Parathyroid adenoma (tissue), 2 donors: ENCODE measurements at regions not wholly inside any gene's neighbourhood (a gene's known extent, or its start where the extent isn't known, plus 50 kb on each side); places are given as distances from the start of the nearest gene placed in this dataset.

Experiments
- H2AFZ ChIP-seq: fragments of 300-600 bp; sonication (generic); one replicate; pipeline ENCODE4 v1.7.0; 2017; ENCODE audit warnings: antibody characterized with exemption, mild to moderate bottlenecking
- H3K27ac ChIP-seq: fragments of 300-600 bp; sonication (generic); one replicate; pipeline ENCODE4 v1.7.0; 2017
- H3K27me3 ChIP-seq: fragments of 300-600 bp; sonication (generic); one replicate; pipeline ENCODE4 v1.7.0; 2017; ENCODE audit warnings: low read length; ENCODE audit not compliant: control insufficient read depth, insufficient read depth
- H3K36me3 ChIP-seq: fragments of 300-600 bp; sonication (generic); one replicate; pipeline ENCODE4 v1.7.0; 2017; ENCODE audit warnings: low read length; ENCODE audit not compliant: control insufficient read depth, insufficient read depth
- H3K4me1 ChIP-seq: fragments of 300-600 bp; sonication (generic); one replicate; pipeline ENCODE4 v1.7.0; 2017; ENCODE audit warnings: control low read depth
- H3K4me2 ChIP-seq: fragments of 300-600 bp; sonication (generic); one replicate; pipeline ENCODE4 v1.7.0; 2017; ENCODE audit warnings: low read length
- H3K4me3 ChIP-seq: fragments of 300-600 bp; sonication (generic); one replicate; pipeline ENCODE4 v1.7.0; 2017; ENCODE audit warnings: low read depth, low read length
- H3K79me2 ChIP-seq: fragments of 300-600 bp; sonication (generic); one replicate; pipeline ENCODE4 v1.7.0; 2017; ENCODE audit warnings: control low read depth
- H3K9ac ChIP-seq: fragments of 300-600 bp; sonication (generic); one replicate; pipeline ENCODE4 v1.7.0; 2017; ENCODE audit warnings: mild to moderate bottlenecking
- H3K9me3 ChIP-seq: fragments of 300-600 bp; sonication (generic); one replicate; pipeline ENCODE4 v1.7.0; 2017; ENCODE audit warnings: low read length; ENCODE audit not compliant: control insufficient read depth
- CTCF ChIP-seq: fragments of 300-600 bp; sonication (generic); IDR thresholded peaks from one replicate; pipeline ENCODE4 v1.7.0; 2017; ENCODE audit warnings: antibody characterized with exemption, mild to moderate bottlenecking
- donor health status: primary hyperparathyroidism.

- Histone ChIP-seq H3K27me3 (no peaks in the 10 kb centered on the region), H3K9me3 (no peaks in the 10 kb centered on the region), H3K27ac (no peak overlapping the region), H3K9ac (no peak overlapping the region), H3K4me2 (no peak overlapping the region), H3K4me1 (no peaks in the 10 kb centered on the region), H3K4me3 (no peak overlapping the region), H3K36me3 (no peaks in the 10 kb centered on the region), H3K79me2 (no peaks in the 10 kb centered on the region), H2AFZ (no peak overlapping the region)
- TF ChIP-seq CTCF: no peak
Observed at GRCh38 chr6:71138376-71138775, 150.2 kb upstream of the OGFRL1 start.

GRCh38 chr6:71139249-71139648 is 149.4 kb upstream of the OGFRL1 start:
- no peak overlapping the region for H3K27ac ChIP-seq
- H3K36me3 ChIP-seq: no peaks in the 10 kb centered on the region
- H3K4me2 ChIP-seq: no peak overlapping the region
- no peak overlapping the region for H2AFZ ChIP-seq
- no peaks in the 10 kb centered on the region for H3K27me3 ChIP-seq
- no peak overlapping the region for H3K4me3 ChIP-seq
- H3K79me2 ChIP-seq: no peaks in the 10 kb centered on the region
- H3K9ac ChIP-seq: no peak overlapping the region
- TF ChIP-seq CTCF: no peak
- no peaks in the 10 kb centered on the region for H3K4me1 ChIP-seq
- H3K9me3 ChIP-seq: no peaks in the 10 kb centered on the region

GRCh38 chr6:71153755-71154325 is 134.8 kb upstream of the OGFRL1 start:
- Histone ChIP-seq H3K36me3 (no peaks in the 10 kb centered on the region), H2AFZ (no peak overlapping the region), H3K27me3 (no peaks in the 10 kb centered on the region), H3K4me2 (no peak overlapping the region), H3K9me3 (no peaks in the 10 kb centered on the region), H3K9ac (no peak overlapping the region), H3K4me3 (no peak overlapping the region), H3K27ac (no peak overlapping the region), H3K79me2 (no peaks in the 10 kb centered on the region), H3K4me1 (no peaks in the 10 kb centered on the region)
- no peak for TF ChIP-seq CTCF

GRCh38 chr6:71157345-71157744 is 131.3 kb upstream of the OGFRL1 start:
- H3K9me3 ChIP-seq: no peaks in the 10 kb centered on the region
- no peak overlapping the region for H3K4me3 ChIP-seq
- H3K79me2 ChIP-seq: no peaks in the 10 kb centered on the region
- H3K36me3 ChIP-seq: no peaks in the 10 kb centered on the region
- H3K27me3 ChIP-seq: no peaks in the 10 kb centered on the region
- no peak overlapping the region for H3K9ac ChIP-seq
- no peaks in the 10 kb centered on the region for H3K4me1 ChIP-seq
- H3K27ac ChIP-seq: no peak overlapping the region
- TF ChIP-seq CTCF: no peak
- no peak overlapping the region for H2AFZ ChIP-seq
- H3K4me2 ChIP-seq: no peak overlapping the region

- Histone ChIP-seq H3K9me3 (no peaks in the 10 kb centered on the region), H3K4me2 (no peak overlapping the region), H3K27me3 (no peaks in the 10 kb centered on the region), H3K79me2 (no peaks in the 10 kb centered on the region), H3K4me1 (no peaks in the 10 kb centered on the region), H2AFZ (no peak overlapping the region), H3K27ac (no peak overlapping the region), H3K36me3 (no peaks in the 10 kb centered on the region), H3K4me3 (no peak overlapping the region), H3K9ac (no peak overlapping the region)
- no peak for TF ChIP-seq CTCF
Observed at GRCh38 chr6:71164890-71165289, 123.7 kb upstream of the OGFRL1 start.
